SK-N-MC (cell line): ENCODE measurements at regions not wholly inside any gene's neighbourhood (a gene's known extent, or its start where the extent isn't known, plus 50 kb on each side); places are given as distances from the start of the nearest gene placed in this dataset.

Experiments used
- DNase-seq: peaks from one replicate; pipeline ENCODE4 v3.0.0-alpha.2; 2011; ENCODE audit warnings: low read depth, low spot score
- H3K27ac ChIP-seq: fragments of 200-600 bp; sonication (generic); 2 replicates; pipeline ENCODE4 v1.5.1; 2016; ENCODE audit warnings: mixed run types
- H3K36me3 ChIP-seq: fragments of 200-600 bp; sonication (generic); 2 replicates; pipeline ENCODE4 v1.6.1; 2017; ENCODE audit warnings: antibody characterized with exemption, low read length, mixed read lengths; ENCODE audit not compliant: insufficient read depth
- H3K4me3 ChIP-seq: fragments of 200-600 bp; sonication (generic); 2 replicates; pipeline ENCODE4 v1.5.1; 2016
- H3K9ac ChIP-seq: fragments of 200-600 bp; sonication (generic); 2 replicates; pipeline ENCODE4 v1.8.0; 2017; ENCODE audit warnings: mixed run types, mixed read lengths; ENCODE audit not compliant: insufficient read length
- H3K9me3 ChIP-seq: fragments of 200-600 bp; sonication (generic); 2 replicates; pipeline ENCODE4 v1.6.1; 2017; ENCODE audit warnings: low read depth, mild to moderate bottlenecking, antibody characterized with exemption, low read length, moderate library complexity, mixed read lengths
- EZH2 ChIP-seq: fragments of 200-600 bp; sonication (generic); IDR thresholded peaks from one replicate; pipeline ENCODE4 v1.6.1; 2017; ENCODE audit warnings: antibody characterized with exemption
- FOXP2 ChIP-seq: optimal IDR thresholded peaks from 2 replicates; pipeline ENCODE3; 2011; ENCODE audit warnings: mild to moderate bottlenecking, moderate library complexity; ENCODE audit not compliant: insufficient read depth; ENCODE audit errors: extremely low read length, control extremely low read depth
- POLR2AphosphoS5 ChIP-seq: IDR thresholded peaks from 2 replicates; pipeline ENCODE4 v1.6.1; 2012; ENCODE audit warnings: mild to moderate bottlenecking, low read depth, low read length, borderline replicate concordance

- Histone ChIP-seq H3K9ac (no peak overlapping the region), H3K4me3 (no peak overlapping the region), H3K9me3 (no peaks in the 10 kb centered on the region), H3K36me3 (no peaks in the 10 kb centered on the region), H3K27ac (no peak overlapping the region)
- no peak for DNase-seq
- TF ChIP-seq POLR2AphosphoS5 (no peak), EZH2 (no peak), FOXP2 (no peak)
Observed at GRCh38 chr3:81425198-81425868, 336.1 kb downstream of the GBE1 start.

- TF ChIP-seq FOXP2 (no peak), POLR2AphosphoS5 (no peak), EZH2 (no peak)
- Histone ChIP-seq H3K4me3 (no peak overlapping the region), H3K9ac (no peak overlapping the region), H3K9me3 (no peaks in the 10 kb centered on the region), H3K27ac (no peak overlapping the region), H3K36me3 (no peaks in the 10 kb centered on the region)
- DNase-seq, result no peak
Observed at GRCh38 chr3:81419228-81419627, 342.2 kb downstream of the GBE1 start.

- TF ChIP-seq POLR2AphosphoS5, result no peak
- no peak for TF ChIP-seq FOXP2
- no peak for TF ChIP-seq EZH2
- no peak overlapping the region for H3K27ac ChIP-seq
- H3K36me3 ChIP-seq, result no peaks in the 10 kb centered on the region
- no peaks in the 10 kb centered on the region for H3K9me3 ChIP-seq
- no peak for DNase-seq
- no peak overlapping the region for H3K4me3 ChIP-seq
- no peak overlapping the region for H3K9ac ChIP-seq
Observed at GRCh38 chr3:81416812-81417211, 344.6 kb downstream of the GBE1 start.

- Histone ChIP-seq H3K36me3 (no peaks in the 10 kb centered on the region), H3K4me3 (no peak overlapping the region), H3K9me3 (no peaks in the 10 kb centered on the region), H3K27ac (no peak overlapping the region), H3K9ac (no peak overlapping the region)
- DNase-seq, result no peak
- TF ChIP-seq FOXP2 (no peak), POLR2AphosphoS5 (no peak), EZH2 (no peak)
Observed at GRCh38 chr3:81406318-81406717, 355.1 kb downstream of the GBE1 start.

GRCh38 chr3:81395739-81396513, 365.5 kb downstream of the GBE1 start:
- no peak overlapping the region for H3K4me3 ChIP-seq
- H3K27ac ChIP-seq, result no peak overlapping the region
- no peak overlapping the region for H3K9ac ChIP-seq
- no peaks in the 10 kb centered on the region for H3K36me3 ChIP-seq
- no peaks in the 10 kb centered on the region for H3K9me3 ChIP-seq
- TF ChIP-seq POLR2AphosphoS5, result no peak
- no peak for TF ChIP-seq EZH2
- no peak for TF ChIP-seq FOXP2
- DNase-seq, result no peak

GRCh38 chr3:81394651-81395524, 366.6 kb downstream of the GBE1 start:
- no peak overlapping the region for H3K27ac ChIP-seq
- DNase-seq, result no peak
- H3K9ac ChIP-seq, result no peak overlapping the region
- no peaks in the 10 kb centered on the region for H3K36me3 ChIP-seq
- H3K9me3 ChIP-seq, result no peaks in the 10 kb centered on the region
- H3K4me3 ChIP-seq, result no peak overlapping the region
- TF ChIP-seq FOXP2, result no peak
- TF ChIP-seq POLR2AphosphoS5, result no peak
- no peak for TF ChIP-seq EZH2

- H3K36me3 ChIP-seq, result no peaks in the 10 kb centered on the region
- peak overlapping the region; percentile 68 for H3K27ac ChIP-seq
- peak; percentile 64 for DNase-seq
- no peaks in the 10 kb centered on the region for H3K9me3 ChIP-seq
- no peak for TF ChIP-seq EZH2
- no peak for TF ChIP-seq POLR2AphosphoS5
- no peak for TF ChIP-seq FOXP2
- peak overlapping the region; percentile 25; the same call in 1 of the 2 replicates for H3K4me3 ChIP-seq
- H3K9ac ChIP-seq, result no peak overlapping the region
Observed at GRCh38 chr3:81393251-81393650, 368.2 kb downstream of the GBE1 start.

- Histone ChIP-seq H3K4me3 (no peak overlapping the region), H3K36me3 (no peaks in the 10 kb centered on the region), H3K27ac (no peak overlapping the region), H3K9me3 (no peaks in the 10 kb centered on the region), H3K9ac (no peak overlapping the region)
- TF ChIP-seq FOXP2, result no peak
- no peak for TF ChIP-seq EZH2
- TF ChIP-seq POLR2AphosphoS5, result no peak
- DNase-seq, result no peak
Observed at GRCh38 chr3:81390796-81391195, 370.6 kb downstream of the GBE1 start.

GRCh38 chr3:81388191-81388590, 373.3 kb downstream of the GBE1 start:
- no peak overlapping the region for H3K4me3 ChIP-seq
- no peak for DNase-seq
- H3K9ac ChIP-seq, result no peak overlapping the region
- no peaks in the 10 kb centered on the region for H3K36me3 ChIP-seq
- H3K27ac ChIP-seq, result no peak overlapping the region
- H3K9me3 ChIP-seq, result no peaks in the 10 kb centered on the region
- no peak for TF ChIP-seq POLR2AphosphoS5
- TF ChIP-seq EZH2, result no peak
- TF ChIP-seq FOXP2, result no peak
